DMS 273 (cell line): ENCODE measurements at regions not wholly inside any gene's neighbourhood (a gene's known extent, or its start where the extent isn't known, plus 50 kb on each side); places are given as distances from the start of the nearest gene placed in this dataset.
"Not testable (repeated sequence)": the region's sequence is repeated elsewhere in the genome, so short reads cannot be mapped to it uniquely, and the experiment has no call there.

Source experiments
- DNase-seq: peaks from one replicate; lab custom pipeline; 2025; ENCODE audit not compliant: unreplicated experiment; lab: John Stamatoyannopoulos, UW

GRCh38 chr15:36434177-36434576 is 145.2 kb upstream of the CDIN1 start:
- DNase-seq, result no peak

- no peak for DNase-seq
Measured at GRCh38 chr15:36438499-36438898, 140.9 kb upstream of the CDIN1 start.

GRCh38 chr15:36447373-36447772 is 132.1 kb upstream of the CDIN1 start:
- DNase-seq, result no peak

GRCh38 chr15:36448418-36448817 is 131.0 kb upstream of the CDIN1 start:
- no peak for DNase-seq

- DNase-seq, result no peak
Measured at GRCh38 chr15:36449084-36449661, 130.3 kb upstream of the CDIN1 start.

DNA sequence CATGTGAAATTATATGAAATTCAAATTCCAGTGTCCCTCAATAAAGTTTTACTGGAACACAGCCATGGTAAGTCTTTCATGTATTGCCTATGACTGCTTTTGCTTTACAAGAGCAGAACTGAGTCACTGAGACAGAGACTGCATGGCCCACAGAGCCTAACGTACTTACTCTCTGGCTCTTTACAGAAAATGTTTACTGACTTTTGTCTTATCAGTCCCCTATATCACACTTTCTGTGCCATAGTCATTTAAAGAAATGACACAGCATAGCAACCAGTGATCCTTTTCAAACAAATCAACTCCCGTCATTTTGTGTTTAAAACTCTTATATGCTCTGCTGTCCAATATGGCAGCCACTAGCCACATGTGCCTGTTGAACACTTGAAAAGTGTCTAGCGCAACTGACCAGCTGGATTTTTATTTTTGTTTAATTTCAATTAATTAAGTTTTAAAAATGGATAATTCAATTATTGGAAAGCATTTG is 129.7 kb upstream of the CDIN1 start:
- DNase-seq, result no peak

GRCh38 chr15:36454244-36454643 is 125.2 kb upstream of the CDIN1 start:
- DNase-seq, result not testable (repeated sequence)

DNA sequence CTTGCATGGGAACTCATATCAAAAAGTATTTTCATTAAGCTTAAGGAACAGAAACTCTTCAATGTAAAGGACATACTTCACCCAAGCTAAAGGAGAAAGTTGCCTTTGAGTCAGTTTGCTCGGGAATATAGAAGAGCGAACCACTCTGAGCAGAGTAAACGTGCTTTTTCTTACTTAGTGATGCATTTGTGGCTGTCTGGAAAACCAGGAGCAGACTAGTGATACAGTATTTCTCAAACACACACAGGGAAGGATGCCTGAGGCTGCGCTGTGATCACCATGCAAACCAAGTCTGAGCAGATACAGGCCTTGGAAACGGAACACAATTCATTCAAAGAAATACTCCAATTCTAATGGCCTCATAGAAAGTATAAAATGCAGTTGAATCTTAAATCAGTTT is 121.0 kb upstream of the CDIN1 start:
- no peak for DNase-seq

DNA sequence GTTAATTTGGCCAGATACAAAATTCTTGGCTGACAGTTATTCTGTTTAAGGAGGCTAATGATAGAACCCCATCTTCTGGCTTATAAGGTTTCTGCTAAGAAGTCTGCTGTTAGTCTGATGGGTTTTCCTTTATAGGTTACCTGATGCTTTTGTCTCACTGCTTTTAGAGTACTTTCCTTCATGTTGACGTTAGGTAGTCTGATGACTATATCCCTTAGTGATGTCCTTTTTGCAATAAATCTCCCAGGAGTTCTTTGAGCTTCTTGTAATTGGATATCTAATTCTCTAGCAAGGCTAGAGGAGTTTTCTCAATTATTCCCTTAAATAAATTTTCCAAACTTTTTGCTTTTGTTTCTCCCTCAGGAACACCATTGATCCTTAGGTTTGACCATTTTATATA is 114.1 kb upstream of the CDIN1 start:
- DNase-seq, result no peak

DNA sequence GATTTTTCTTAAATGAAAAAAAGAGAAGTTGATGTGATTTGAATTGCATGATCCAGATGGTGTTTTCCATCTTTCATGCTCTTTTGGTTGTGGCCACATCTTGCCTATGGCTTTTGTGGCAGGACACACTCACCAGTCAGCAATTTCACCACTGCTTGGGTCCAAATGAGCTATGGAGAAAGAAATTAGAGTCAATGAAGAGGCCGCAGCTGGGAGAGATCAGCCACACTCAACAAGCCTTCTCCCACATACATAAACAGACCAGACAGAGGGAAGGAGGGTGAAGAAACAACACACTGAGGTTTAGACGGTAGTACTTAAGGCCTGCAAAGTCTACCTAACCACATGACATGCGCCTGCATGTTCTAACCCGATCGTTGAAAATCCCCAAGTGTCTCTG is 110.7 kb upstream of the CDIN1 start:
- DNase-seq, result no peak

- no peak for DNase-seq
Measured at GRCh38 chr15:36469311-36469966, 110.0 kb upstream of the CDIN1 start.

GRCh38 chr15:36472672-36473071 is 106.8 kb upstream of the CDIN1 start:
- DNase-seq, result no peak

DNA sequence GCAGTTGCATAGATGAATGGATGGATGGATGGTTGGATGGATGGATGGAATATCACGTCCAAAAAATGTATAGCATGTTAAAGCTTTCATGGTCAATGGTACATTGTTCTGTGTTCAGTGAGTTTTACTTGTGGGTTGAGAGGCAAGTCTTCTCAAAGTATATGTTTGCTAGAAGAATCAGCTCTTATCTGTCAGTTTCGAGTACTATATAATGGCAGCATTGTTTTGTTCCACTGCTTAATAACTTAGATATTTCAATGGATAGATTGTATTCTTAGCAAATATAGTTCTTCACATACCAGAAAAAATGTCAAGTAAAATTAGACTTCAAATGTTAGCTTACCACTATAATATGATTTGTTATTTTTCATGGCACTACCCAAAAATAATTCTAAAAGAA is 100.9 kb upstream of the CDIN1 start:
- DNase-seq, result no peak

DNA sequence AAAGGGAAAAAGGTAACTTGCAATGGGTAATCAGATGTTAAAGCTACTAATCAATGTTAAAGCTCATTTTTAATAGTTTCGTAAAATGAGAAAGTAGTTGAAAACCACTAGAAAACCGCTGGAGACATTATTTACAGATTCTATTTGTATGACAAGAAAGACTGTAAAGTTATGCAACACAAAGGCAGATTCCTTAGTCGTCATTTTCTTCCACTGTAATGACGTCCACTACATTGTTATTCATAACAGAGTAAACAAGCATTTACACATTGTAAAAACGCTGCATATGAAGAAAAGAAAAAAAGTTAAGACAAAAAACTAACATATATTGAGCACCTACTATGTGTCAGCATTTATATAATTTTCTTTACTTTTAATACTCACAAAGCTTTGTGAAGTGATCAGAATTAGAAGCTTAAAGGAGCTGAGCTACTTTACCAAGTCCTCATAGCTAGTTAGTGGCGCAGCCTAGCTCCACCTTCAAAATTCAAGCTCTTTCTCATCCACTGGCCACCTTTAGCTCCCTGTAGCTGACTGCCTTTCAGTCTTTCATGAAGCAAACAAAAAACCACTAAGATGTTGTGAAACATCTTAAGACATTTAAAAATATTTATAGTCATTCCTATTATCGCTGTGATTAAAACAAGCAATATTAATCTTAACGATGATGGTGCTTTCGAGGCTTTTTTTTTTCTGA is 100.1 kb upstream of the CDIN1 start:
- DNase-seq, result no peak

DNA sequence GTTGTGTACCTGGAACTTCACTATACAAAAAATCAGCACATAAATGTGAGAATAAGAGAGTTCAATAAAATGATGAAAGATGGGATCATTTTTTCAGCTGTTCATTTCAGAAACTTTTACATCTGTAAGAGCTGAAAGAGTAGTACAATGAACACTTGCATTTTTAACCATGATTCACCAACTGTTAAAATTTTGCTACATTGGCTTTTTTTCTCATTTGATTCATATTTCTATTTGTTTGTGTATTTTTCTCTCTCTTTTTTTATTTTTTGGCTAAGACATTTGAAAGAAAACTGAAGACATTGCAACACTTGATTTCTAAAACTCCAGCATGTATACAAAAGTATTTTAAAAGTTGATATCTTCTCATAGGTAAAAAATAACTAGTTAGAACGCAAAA is 98.3 kb upstream of the CDIN1 start:
- DNase-seq, result no peak

DNA sequence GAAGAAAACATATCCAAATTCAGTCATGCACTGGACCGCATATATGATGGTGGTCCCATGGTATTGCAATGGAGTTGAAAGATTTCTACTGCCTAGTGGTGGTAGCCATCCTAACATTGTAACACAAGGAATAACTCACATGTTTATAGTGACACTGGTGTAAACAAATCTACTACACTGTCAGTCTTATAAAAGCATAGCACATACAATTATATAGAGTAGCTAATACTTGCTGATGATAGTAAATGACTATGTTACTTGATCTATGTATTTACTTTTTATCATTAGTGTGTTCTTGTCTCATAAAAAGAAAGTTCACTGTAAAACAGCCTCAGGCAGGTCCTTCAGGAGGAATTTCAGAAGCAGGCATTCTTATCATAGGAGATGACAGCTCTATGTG is 96.0 kb upstream of the CDIN1 start:
- DNase-seq, result no peak

DNA sequence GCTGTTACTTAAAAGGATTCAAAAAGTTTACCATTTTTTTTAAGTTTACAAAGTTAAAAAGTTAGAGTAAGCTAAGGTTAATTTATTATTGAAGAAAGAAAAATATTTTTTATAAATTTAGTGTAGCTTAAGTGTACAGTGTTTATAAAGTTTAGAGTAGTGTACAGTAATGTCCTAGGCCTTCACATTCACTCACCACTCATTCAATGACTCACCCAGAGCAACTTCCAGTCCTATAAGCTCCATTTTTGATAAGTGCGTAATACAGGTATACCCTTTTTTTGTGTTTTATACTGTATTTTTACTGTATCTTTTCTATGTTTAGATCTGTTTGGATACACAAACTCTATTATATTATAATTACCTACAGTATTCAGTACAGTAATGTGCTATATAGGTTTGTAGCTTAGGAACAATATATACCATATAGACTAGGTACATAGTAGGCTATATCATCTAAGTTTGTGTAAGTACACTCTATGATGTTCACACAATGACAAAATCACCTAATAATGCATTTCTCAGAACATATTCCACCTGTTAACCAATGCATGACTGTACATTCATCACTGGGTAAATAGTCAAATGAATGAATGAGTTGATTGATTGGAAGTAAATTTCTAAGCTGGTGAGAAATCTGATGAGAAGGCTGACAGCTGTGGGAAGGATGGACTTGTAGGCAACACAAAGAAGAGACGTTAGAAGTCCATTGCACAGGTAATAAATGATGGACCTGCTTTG is 95.2 kb upstream of the CDIN1 start:
- no peak for DNase-seq

- DNase-seq, result no peak
Measured at GRCh38 chr15:36491912-36492311, 87.5 kb upstream of the CDIN1 start.

DNA sequence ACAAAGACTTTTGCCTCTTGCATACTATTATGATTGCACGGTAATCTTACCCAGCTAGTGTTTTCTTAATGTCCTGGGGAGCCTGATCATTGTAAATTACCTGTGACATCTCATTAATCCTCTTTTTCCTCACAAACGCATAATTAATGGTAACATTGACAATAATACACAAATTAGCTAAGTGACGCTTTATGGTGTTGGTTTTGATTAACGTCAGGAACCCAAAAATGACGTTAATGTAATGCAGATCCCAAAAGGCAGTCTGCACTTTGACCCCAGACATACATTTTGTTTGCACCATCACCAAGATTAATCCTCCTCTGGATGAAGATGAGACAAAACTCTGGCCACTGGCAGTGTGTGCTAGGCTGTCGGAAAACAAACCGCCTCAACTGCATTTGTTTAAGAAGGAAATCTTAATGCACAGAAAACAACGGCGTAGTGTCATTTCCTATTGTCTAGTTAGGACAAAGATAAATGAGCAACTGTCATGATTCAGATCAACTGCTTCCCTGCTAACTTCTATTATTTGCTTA is 83.9 kb upstream of the CDIN1 start:
- no peak for DNase-seq

GRCh38 chr15:36497901-36498300 is 81.5 kb upstream of the CDIN1 start:
- no peak for DNase-seq

- DNase-seq, result no peak
Measured at GRCh38 chr15:36498401-36498800, 81.0 kb upstream of the CDIN1 start.
